GM19372 (cell line): ENCODE measurements at regions not wholly inside any gene's neighbourhood (a gene's known extent, or its start where the extent isn't known, plus 50 kb on each side); places are given as distances from the start of the nearest gene placed in this dataset.

ENCODE experiments used
- ATAC-seq: cut with Tn5 transposase; IDR thresholded peaks from one replicate; pipeline ENCODE4 v1.9.1; 2021; ENCODE audit warnings: mild to moderate bottlenecking, low read depth, moderate library complexity; ENCODE audit not compliant: unreplicated experiment

GRCh38 chr2:18395555-18395954 is 164.9 kb downstream of the RDH14 start:
- no peak for ATAC-seq

GRCh38 chr2:18387441-18388206 is 172.8 kb downstream of the RDH14 start:
- ATAC-seq, result peak; percentile 89

- no peak for ATAC-seq
These were observed 176.2 kb downstream of the RDH14 start for GRCh38 chr2:18384242-18384641.

GRCh38 chr2:18381386-18381785 is 179.1 kb downstream of the RDH14 start:
- no peak for ATAC-seq

- no peak for ATAC-seq
These were observed 180.1 kb downstream of the RDH14 start for GRCh38 chr2:18380321-18380720.

- ATAC-seq, result no peak
These were observed 180.6 kb downstream of the RDH14 start for GRCh38 chr2:18379870-18380269.

GRCh38 chr2:18378020-18378653 is 182.3 kb downstream of the RDH14 start:
- ATAC-seq, result peak; percentile 91

- ATAC-seq, result no peak
These were observed 183.5 kb downstream of the RDH14 start for GRCh38 chr2:18376936-18377335.

GRCh38 chr2:18373664-18374063 is 186.8 kb downstream of the RDH14 start:
- ATAC-seq, result no peak

- no peak for ATAC-seq
These were observed 187.4 kb downstream of the RDH14 start for GRCh38 chr2:18373081-18373480.

- ATAC-seq, result no peak
These were observed 187.8 kb downstream of the RDH14 start for GRCh38 chr2:18372641-18373040.

- ATAC-seq, result no peak
These were observed 190.7 kb downstream of the RDH14 start for GRCh38 chr2:18369760-18370159.

GRCh38 chr2:18368008-18368407 is 192.4 kb downstream of the RDH14 start:
- ATAC-seq, result no peak

- no peak for ATAC-seq
These were observed 195.1 kb downstream of the RDH14 start for GRCh38 chr2:18365342-18365741.

GRCh38 chr2:18363348-18363747 is 197.1 kb downstream of the RDH14 start:
- ATAC-seq, result no peak

GRCh38 chr2:18362696-18363095 is 197.8 kb downstream of the RDH14 start:
- no peak for ATAC-seq

GRCh38 chr2:18357537-18357936 is 202.9 kb downstream of the RDH14 start:
- no peak for ATAC-seq

GRCh38 chr2:18356676-18357075 is 203.8 kb downstream of the RDH14 start:
- no peak for ATAC-seq

- no peak for ATAC-seq
These were observed 211.0 kb downstream of the RDH14 start for GRCh38 chr2:18349421-18349820.

- no peak for ATAC-seq
These were observed 213.6 kb downstream of the RDH14 start for GRCh38 chr2:18346874-18347273.

- no peak for ATAC-seq
These were observed 214.1 kb downstream of the RDH14 start for GRCh38 chr2:18346344-18346743.

GRCh38 chr2:18345848-18346247 is 214.6 kb downstream of the RDH14 start:
- ATAC-seq, result no peak
